NCI-H524 (cell line): ENCODE measurements at regions not wholly inside any gene's neighbourhood (a gene's known extent, or its start where the extent isn't known, plus 50 kb on each side); places are given as distances from the start of the nearest gene placed in this dataset.
"Not testable (repeated sequence)": the region's sequence is repeated elsewhere in the genome, so short reads cannot be mapped to it uniquely, and the experiment has no call there.

ENCODE experiments used
- DNase-seq, 2 experiments: peaks; one replicate each; lab custom pipeline; 2025; lab: John Stamatoyannopoulos, UW

- DNase-seq = no peak
Measured at GRCh38 chr1:163571950-163572349, 250.2 kb downstream of the NUF2 start.

DNA sequence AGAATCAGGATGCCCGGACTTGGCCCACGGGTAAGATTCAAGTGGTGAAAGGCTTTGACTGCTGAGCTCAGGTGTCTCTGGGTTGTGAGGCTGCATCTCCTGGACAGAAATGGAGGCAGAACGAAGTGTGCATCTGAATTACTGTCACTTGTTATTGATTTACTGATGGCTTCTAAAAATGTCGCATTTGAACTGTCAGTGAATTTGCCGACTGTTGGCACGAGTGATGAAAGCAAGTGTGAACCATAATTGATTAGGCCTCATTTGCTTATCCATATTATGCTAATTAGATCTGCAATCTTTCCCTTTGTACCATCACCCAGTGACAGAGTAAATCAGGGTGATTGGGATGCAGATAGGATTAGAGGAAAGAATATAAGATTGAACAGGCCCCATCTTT, 252.4 kb downstream of the NUF2 start:
- no peak for DNase-seq

DNA sequence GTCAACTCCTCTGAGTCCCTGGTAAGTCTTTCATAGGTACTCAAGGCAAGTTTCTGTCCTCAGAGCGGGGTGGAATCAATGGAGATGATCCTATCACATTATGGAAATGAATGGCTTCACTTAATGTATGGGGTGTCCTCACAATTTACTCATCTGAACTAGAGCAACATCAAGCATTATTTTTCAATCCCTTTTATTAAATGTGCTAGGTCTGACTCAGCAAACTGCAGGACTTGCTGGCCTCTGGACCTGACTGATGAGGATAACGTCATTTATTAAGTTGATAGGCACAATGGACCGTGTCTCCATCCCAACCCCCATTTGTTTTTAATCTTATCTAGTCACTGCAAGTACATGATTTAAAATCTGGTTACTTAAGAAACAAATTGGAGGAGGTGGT, 259.2 kb downstream of the NUF2 start:
- no peak for DNase-seq

DNA sequence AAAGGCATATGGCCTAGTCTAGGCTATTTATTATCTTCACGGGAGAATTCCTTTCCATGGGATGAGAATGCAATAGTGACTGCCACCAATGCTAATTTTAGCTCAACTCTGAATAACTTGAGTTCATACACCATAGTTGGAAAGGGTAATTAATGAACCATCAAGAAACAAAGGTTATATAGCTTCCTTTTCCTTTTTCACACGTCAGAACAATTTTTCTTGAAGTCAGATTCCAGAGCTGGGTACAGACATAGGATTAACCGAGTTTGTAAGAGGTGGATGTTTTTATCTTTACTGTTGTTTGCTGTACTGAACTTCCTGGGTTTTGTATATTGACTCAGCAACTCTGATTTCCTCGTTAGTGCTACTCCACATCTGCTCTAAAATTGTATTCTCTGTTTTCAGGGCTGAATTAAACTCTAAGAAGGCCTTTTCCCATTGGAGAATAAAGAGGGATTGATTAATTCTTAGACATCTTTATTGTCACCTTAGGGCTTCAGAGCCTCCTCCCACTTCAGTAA, 262.0 kb downstream of the NUF2 start:
- no peak for DNase-seq

GRCh38 chr1:163585796-163586195, 264.0 kb downstream of the NUF2 start:
- DNase-seq = no peak

DNA sequence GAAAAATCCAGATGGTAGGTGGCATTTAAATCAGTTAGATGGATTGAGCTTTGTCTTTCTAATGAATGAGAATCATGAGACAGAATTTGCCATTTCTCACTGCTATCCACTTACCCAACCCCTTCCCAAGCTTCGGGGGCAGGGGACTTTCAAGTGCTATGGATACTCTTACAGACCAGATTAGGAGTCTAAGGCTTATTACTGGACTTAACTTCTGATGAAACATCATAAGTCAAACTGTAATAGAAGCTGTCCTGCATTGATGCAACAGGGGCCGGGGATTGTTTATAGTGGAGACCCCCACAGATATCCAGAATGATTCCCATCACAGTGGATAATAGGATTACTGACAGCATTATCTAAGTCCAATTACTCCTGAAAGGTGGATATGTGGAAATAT, 267.0 kb downstream of the NUF2 start:
- no peak for DNase-seq

DNA sequence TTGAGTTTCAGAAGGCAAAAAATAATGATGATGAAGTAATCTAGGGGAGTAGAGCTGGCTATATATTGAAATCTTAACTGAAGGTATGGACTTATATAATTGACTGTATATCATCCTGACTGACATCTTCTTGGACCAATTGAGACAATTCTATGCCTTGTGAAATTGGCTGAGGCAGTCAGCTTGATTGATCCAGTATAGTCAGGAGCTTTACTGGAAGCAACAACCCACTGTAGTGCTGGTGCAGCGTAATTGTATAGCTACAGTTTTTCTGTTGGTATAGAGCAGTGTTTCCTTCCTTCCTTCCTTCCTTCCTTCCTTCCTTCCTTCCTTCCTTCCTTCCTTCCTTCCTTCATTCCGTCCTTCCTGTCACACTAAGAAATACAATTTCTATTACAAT, 268.0 kb downstream of the NUF2 start:
- no peak for DNase-seq

GRCh38 chr1:163591131-163591530, 269.4 kb downstream of the NUF2 start:
- DNase-seq = not testable (repeated sequence)

- DNase-seq = not testable (repeated sequence)
Measured at GRCh38 chr1:163592623-163593022, 270.9 kb downstream of the NUF2 start.

DNA sequence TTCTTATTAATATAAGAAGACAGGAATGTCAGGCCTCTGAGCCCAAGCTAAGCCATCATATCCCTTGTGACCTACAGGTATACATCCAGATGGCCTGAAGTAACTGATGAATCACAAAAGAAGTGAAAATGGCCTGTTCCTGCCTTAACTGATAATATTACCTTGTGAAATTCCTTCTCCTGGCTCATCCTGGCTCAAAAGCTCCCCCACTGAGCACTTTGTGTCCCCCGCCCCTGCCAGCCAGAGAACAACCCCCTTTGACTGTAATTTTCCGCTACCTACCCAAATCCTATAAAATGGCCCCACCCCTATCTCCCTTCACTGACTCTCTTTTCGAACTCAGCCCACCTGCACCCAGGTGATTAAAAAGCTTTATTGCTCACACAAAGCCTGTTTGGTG, 274.4 kb downstream of the NUF2 start:
- DNase-seq = not testable (repeated sequence)

DNA sequence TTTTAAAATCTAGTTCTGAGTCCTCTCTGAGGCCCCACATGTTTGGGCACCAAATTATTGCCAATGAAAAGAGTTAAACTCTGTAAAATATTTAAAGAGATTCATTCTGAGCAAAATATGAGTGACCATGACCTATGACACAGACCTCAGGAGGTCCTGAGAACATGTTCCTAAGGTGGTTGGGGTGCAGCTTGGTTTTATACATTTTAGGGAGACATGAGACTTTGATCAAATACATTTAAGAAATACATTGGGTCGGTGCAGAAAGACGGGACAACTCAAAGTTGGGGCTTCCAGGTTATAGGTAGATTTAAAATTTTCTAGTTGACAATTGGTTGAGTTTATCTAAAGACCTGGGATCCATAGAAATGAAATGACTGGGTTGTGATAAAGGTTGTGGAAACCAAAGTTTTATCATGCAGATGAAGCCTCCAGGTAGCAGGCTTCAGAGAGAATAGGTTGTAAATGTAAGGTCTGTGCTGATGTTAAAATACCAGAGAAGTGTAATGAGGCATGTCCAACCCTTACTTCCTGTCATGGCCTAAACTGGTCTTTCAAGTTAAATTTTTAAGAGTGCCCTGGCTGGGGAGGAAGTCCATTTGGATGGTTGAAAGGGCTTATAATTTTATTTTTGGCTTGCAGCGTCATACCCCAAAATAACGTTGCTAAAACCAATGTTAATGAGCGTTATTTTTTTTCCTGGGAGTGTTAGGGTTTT, 274.9 kb downstream of the NUF2 start:
- no peak for DNase-seq

DNA sequence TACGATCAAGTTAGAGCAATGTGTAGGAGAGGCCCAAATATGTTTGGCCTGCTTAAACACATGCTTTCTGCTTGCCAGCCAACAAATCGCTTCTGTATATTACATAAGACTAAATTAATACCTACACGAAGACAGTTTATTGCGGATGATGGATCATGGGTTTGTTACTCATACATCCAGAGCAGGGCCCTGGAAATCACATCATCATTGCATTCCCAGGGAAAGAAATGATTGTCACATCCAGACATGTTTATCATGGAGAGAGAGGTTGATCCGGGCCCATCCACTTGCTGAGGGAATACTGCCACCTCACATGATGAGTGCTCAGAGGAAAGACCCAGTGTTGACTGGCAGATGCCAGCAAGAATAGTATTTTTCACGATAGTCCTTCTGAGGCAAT, 282.6 kb downstream of the NUF2 start:
- DNase-seq = no peak

GRCh38 chr1:163604896-163605295, 283.1 kb downstream of the NUF2 start:
- no peak for DNase-seq

GRCh38 chr1:163608979-163609378, 287.2 kb downstream of the NUF2 start:
- no peak for DNase-seq

DNA sequence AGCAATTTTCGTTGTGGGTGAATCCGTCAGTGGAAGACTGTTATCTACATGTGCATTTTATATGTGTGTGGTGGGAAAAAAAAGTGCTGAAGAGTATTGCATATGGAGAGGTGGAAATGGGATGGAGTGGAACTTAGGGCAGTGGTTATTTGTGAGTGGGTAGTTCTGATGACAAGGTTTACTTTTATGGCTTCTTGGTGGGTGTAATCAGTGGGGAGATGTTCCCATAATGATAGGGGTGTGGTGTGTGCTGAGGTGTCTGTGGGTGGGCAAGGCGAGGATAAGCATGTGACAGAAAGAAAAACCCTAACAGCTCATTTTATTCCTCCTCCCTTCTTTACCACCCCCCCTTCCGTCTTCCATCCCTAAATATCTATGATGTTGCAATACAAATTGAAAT, 288.1 kb downstream of the NUF2 start:
- no peak for DNase-seq

DNA sequence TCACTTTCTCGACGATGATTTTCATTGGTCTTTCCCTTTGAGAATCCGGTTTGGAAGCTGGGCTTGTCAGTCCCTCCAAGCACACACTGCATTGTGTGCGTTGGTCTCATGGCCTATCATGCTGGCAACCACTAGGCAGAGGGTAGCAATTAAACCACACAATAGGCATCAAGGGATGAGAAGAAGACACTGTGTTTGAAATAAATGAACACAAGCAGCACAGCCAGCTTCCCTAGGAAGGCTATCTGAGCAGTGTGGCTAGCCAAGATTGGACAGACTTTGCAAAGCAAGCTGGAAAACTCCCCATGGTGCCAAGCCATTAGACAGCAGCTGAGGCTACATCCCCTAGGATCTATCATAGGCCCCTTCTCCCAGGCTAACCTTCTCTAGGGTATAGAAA, 288.7 kb downstream of the NUF2 start:
- DNase-seq = no peak

DNA sequence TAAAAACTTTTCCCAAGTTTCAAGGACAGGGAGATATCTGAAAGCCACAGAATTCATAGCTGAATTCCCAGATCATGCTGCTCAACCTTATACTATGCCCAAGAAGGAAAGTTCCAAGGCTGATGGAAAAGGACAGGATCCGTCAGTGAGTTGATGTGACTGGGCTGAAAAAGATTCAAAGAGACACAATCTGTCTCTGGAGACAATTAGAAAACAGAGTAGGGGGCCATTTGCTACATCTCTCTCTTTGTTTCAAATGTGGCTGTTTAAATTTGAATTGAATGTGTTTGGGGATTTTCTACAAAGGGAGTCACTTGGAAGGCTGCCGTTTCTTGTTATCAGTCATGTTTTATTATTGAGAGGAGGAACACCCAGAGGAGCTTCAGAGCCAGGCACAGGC, 292.6 kb downstream of the NUF2 start:
- DNase-seq = no peak

DNA sequence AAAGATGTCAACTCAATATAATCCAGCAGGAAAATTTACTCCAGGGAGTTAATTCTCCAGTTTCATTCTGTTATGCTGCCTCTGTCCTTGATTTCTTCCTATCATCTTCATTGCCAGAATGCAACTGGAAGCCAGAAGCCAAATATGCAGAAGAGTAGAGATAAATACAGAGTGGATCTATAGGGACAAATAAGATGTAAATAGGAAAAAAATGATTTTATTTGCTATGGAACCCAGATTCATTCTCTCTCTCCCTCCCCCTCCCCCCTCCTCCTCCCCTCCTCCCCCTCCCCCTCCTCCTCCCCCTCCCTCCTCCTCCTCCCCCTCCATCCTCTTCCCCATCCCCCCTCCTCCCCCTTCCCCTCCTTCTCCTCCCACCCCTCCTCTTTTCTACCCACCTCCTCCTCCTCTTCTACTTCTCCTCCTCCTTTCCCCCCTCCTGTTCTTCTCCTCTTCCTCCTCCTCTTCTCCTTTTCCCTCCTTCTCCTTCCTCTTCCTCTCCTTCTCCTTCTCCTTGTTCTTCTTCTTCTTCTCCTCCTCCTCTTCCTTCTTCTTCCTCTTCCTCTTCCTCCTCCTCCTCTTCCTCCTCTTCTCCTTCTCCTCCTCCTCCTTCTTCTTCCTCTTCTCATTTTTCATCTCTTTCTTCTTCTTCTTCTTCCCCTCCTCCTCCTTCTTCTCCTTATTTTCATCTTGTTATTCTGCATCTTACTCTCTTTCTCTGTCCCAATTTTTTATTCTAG, 306.4 kb downstream of the NUF2 start:
- no peak for DNase-seq

DNA sequence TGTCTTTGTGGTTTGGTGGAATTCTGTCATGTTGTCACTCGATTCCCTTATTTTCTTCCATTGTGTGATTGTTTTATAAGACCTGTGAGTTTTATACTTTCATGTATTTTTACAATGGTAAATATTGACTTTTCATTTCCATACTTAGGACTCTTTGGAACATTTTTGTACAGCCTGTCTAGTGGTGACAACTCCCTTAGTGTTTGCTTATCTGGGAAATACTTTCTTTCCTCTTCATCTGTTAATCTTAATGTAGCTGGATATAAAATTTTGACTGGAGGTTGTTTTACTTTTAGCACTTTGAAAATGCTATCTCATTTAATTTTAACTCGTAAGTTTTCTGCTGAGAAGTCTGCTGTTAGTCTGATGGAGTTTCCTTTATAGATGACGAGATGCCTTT, 310.5 kb downstream of the NUF2 start:
- DNase-seq = no peak

DNA sequence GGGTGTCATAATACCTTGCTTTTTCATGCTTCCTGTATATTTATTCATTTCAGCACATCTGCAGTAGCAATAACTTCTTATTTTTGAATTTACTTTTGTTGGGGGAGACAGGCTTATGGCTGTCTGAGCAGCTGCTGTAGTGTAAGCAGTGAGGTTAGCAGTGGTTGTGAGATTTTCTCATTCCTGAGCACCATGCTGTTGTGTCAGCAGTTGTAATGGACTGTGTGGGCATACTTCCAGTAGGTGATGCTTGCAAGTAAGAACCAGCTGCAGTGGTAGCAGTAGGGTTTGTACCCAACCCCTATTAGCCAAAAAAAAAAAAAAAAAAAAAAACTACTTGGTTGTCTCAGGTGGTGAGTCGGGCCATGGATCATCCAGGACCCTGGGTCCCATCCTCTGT, 311.6 kb downstream of the NUF2 start:
- no peak for DNase-seq

DNA sequence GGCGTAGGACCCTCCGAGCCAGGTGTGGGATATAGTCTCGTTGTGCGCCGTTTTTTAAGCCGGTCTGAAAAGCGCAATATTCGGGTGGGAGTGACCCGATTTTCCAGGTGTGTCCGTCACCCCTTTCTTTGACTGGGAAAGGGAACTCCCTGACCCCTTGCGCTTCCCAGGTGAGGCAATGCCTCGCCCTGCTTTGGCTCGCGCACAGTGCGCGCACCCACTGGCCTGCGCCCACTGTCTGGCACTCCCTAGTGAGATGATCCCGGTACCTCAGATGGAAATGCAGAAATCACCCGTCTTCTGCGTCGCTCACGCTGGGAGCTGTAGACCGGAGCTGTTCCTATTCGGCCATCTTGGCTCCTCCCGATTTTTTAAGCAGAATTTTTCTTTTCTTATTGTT, 323.9 kb downstream of the NUF2 start:
- not testable (repeated sequence) for DNase-seq

DNA sequence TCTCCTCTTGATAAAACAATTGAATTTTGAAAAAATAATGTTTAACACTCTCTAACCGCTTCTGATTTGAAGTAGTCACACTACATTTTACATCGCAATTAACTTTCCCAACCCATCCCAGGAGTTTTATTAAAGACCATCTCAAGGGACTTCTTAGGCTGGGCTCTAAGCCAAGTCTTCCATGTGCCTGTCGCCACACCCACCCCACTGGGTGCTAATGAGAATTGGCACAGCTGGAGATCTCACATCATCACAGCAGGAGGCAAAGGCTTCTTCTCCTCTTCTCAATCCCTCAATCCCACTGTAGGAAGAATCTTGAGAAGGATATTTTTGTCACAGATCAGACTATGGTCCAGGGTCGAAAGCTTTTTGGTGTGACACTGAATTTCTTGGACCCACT, 328.9 kb downstream of the NUF2 start:
- DNase-seq = peak; percentile 84 to 92

DNA sequence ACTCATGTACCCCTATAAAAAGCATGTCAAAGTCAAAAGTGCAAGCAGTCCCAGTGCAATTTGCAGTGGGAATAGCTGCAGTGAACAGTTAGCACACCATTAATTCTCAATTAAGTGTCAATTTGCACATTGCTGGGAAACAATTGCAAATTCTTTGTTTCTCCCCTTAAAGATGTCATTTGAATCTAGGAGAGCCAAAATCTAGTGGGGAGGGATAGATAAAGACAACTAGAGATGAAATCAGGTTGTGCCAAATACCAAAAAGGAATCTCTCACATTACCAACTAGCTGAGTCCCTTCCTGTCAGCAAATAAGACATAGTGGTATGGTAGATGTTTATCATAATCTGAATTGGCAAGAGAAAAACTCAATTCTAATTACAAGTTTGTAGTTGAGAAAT, 330.7 kb downstream of the NUF2 start:
- no peak for DNase-seq

GRCh38 chr1:163655565-163655964, 333.8 kb downstream of the NUF2 start:
- DNase-seq = no peak
